ENCODE measurements at regions not wholly inside any gene's neighbourhood (a gene's known extent, or its start where the extent isn't known, plus 50 kb on each side); places are given as distances from the start of the nearest gene placed in this dataset.

DNA sequence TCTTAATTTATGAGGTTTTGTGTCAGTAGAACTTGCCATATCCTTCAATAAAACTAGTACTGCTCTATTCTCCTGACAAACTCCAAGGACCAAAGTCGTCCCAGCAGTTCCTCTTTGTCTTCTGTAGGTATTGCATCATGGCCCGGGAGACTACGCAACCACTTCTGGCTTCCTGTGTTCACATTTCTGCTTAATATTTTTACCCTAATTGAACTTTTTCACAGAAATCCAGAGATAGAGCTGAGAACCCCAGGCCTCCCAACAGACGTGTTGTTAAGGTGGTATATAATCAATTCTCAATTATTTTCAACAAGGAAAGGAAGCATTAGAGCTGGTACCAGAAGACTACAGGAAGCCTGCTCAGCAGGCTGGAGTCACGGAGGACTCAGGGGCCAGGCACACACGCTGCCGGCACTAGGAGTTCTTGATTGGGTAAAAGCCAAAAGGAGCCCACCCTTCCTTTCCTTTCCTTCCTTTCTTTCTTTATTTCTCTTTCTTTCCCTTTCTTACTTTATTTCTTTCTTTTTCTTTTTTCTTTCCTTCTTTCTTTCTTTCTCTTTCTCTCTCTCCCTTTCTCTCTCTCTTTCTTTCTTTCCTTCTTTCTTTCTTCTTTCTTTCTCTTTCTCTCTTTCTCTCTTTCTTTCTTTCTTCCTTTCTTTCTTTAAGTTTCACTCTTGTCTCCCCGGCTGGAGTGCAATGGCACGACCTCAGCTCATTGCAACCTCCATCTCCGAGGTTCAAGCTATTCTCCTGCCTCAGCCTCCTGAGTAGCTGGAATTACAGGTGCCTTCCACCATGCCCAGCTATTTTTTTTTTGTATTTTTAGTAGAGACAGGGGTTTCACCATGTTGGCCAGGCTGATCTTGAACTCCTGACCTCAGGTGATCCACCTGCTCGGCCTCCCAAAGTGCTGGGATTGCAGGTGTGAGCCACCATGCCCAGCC lies 173.7 kb downstream of the ZBTB18 start:
- DNase-seq, result no peak

DNA sequence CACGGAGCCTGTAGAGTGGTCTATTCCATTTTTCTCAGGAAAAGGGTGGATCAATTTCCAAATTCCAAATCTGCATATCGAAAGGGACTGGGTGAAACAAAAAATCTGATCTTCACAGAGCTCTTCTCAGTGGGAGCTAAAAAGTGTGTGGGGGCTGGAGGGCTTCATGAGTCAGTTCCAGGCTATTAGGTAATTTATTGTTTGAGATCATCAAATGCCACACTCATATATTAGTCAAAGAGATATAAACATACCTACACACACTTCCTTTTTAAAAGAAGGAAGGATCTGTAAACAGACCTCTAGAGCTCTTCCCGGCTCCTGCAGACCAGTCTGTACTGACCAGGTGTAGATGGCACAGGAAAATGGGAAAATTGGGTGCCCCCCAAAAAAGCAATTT lies 175.4 kb downstream of the ZBTB18 start:
- peak; percentile 40 for DNase-seq

DNA sequence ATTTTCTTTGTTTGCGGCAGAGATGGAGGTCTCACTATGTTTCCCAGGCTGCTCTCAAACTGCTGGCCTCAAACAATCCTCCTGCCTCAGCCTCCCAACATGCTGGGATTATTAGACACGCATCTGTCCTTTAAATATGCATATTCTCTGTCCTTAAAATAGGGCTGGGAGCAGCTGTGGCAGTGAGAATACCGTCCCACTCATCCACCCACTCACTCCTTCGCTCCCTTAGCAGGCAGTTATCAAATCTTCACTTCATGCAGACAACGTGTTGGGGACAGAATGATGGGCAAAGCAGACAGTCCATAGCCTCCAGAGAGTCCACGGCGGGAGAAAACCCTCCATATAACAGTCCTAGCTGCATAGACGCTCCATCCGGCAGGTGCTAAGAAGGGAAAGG lies 179.4 kb downstream of the ZBTB18 start:
- DNase-seq, result no peak

DNA sequence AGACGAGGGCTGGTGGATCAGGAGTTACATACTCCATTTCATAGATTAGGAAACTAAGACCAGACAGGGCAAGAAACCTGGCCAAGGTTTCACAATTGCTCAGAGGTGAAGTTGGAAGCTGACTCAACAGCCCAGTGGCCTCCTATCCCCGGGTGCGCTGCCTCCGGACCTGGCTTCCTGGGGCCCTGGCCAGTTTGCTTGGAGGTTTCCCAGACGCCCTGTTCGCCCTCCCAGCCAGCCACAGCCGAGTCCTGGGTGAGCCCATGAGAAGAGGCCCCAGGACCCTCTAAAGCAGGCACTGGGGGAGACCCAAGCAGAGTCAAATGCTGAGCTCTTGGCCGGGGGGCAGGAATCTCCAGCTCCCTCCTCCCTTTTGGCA lies 180.1 kb downstream of the ZBTB18 start:
- no peak for DNase-seq

- peak; percentile 28 for DNase-seq
Observed at GRCh38 chr1:244231572-244232315, 180.7 kb downstream of the ZBTB18 start.

- DNase-seq, result no peak
Observed at GRCh38 chr1:244234009-244234643, 183.0 kb downstream of the ZBTB18 start.

GRCh38 chr1:244235157-244235556 lies 184.1 kb downstream of the ZBTB18 start:
- DNase-seq, result no peak

- DNase-seq, result no peak
Observed at GRCh38 chr1:244236101-244236500, 185.0 kb downstream of the ZBTB18 start.

DNA sequence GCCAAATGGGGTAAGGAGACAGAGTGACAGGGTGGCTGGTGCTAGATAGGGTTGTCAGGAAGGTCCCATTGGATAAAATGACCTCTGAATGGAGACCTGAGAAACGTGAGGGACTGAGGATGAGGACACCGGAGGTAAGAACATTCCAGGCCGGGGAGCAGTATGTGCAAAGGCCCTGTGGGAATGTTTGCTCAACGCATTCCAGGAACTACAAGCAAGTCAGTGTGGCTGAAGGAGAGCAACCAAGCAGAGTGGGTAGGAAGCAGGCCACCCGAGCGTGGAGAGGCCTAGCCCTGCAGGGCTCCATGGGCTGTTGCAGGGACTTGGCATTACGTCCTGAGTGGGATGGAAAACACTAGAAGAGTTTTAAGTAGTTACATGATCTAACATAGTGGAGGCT lies 185.6 kb downstream of the ZBTB18 start:
- no peak for DNase-seq

DNA sequence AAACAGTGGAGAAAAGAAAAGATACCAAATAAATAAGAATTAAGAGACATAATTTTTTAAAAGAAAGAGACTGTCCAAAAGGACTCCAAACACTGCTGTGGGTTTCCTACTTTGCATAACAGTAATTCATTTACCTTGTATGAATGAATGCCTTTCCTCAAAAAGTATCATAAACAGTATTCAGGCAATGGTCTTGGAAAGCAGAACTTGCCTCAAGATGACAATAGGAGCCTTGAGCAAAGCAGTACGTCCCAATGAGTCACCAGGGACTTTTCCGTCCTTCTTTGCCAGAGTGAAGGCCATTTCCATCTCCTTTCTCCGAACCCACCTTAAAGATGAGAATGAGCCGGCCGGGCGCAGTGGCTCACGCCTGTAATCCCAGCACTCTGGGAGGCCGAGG lies 186.4 kb downstream of the ZBTB18 start:
- DNase-seq, result no peak

DNA sequence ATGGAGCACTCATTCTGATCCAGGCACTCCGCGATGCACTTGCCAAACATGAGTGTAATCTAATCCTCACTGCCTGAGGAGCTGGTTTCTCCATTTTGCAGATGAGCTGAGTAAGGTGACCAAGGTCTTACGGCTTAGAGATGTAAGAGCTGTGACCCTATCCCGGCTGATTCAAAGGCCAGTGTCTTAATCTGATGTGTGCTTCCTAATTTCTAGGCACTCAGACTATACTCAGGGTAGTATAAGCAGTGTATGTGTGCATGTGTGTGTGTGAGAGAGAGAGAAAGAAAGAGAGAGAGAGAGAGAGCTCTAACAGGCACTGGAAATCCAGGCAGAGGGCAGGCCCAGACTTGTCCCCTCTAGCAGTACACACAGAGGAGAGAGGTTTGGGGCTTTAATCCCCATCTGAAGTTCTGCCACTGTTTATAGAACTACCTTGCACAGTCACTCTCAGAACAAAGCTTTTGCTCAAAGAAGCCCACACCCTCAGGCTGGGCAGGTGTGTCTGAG lies 188.2 kb downstream of the ZBTB18 start:
- DNase-seq, result peak; percentile 28

DNA sequence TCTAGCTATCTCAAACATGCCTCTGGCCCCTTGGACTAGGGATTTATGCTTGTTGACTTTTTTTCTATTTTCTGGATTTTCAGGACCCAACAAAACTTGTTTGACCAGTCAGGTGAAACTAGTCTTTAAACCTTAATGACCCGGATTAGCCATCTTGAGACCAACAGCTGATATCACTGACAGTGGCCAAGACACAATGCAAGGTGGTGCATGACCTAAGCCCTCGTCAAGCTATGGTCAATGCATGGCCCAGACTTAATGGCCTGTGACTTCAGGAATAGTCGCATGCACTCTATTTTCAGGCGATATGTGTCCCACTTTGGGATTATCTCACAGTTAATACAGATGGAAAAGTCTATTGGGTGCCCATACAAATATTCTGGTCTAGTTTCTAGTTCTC lies 190.4 kb downstream of the ZBTB18 start:
- no peak for DNase-seq

- DNase-seq, result no peak
Observed at GRCh38 chr1:244242446-244242845, 191.4 kb downstream of the ZBTB18 start.

- DNase-seq, result no peak
Observed at GRCh38 chr1:244246334-244246733, 195.3 kb downstream of the ZBTB18 start.

- no peak for DNase-seq
Observed at GRCh38 chr1:244248426-244248825, 197.3 kb downstream of the ZBTB18 start.

DNA sequence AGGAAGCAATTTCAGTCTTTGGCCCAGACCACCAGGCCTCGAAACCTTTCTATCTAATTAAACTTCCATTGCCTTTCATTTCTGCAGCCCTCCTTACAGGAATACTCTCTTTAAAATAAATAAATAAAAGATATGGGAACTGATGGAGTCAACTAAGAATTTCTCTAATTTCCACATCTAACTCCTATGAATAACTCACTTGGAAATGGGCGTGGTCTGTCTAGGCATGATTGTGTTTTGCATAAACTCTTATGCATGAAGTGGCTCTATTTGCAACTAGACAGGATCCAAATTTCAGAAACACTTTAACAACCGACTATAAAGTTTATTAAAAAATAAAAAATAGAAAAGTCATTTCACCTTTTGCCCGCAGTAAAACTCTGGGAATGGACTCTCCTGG lies 199.5 kb downstream of the ADSS2 start:
- no peak for DNase-seq

- no peak for DNase-seq
Observed at GRCh38 chr1:244254467-244254866, 197.2 kb downstream of the ADSS2 start.

GRCh38 chr1:244255426-244255965 lies 196.2 kb downstream of the ADSS2 start:
- DNase-seq, result no peak

DNA sequence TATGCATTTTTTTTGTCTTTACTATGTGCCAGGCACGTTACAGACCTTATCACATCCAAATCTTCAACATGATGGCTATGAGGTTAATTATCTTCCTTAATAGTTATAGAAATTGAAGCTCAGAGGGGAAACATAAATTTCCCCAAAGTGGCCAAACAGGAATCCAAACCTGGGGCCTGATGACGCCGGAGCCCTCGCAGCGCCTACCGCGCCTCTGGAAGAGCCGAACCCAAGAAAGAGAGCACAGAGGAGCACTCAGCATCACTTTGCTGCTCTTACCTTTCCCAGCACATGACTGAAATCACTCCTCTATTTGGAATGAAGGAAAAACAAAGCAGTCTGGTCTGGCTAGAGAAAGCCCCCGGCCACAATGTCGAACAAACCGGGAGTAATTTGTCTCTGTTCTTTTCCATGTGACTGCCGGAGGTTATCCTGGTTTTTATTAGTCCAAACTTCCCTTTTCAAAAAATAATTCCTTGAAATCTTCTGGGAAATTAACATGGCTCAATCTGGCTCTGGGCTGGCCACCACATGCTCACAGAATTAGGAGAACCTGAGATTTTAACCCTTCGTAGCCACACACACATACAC lies 195.5 kb downstream of the ADSS2 start:
- no peak for DNase-seq

DNA sequence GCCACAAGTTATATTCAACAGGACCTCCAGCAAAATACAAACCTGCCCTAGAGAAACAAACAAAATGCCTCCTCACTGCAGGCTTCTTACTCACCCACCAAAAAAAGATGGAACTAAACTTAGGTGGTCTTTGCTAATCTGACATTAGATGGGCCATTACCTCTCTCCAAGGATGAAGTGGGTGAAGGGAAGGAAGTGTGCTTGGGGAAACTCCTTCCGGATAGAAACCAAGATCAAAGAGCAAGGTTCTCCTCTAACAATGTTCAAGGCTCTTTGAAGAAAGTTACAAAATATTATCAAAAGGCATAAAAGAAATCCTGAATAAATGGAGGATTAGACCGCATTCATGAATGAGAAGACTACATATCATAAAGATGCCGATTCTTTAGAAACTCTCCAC lies 187.5 kb downstream of the ADSS2 start:
- no peak for DNase-seq

DNA sequence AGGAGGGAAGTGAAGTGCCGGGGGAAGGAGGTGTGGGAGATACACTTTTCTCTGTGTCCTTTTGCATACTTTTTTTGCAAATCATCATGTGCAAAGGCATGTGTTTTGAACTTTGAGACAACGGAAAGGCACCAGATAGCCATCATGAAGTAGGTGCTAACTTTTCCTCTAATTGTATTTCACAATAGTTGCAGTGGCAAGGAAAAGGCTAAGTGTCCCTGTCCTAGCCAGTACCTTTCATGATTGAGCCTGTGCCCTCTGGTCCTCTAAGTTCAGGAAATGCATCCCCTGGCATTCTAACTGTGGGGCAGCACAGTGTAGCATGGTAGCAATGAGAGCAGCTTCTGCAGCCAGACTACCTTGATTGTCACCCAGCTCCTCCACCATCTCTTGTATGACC lies 186.2 kb downstream of the ADSS2 start:
- DNase-seq, result no peak

- DNase-seq, result no peak
Observed at GRCh38 chr1:244269169-244269568, 182.5 kb downstream of the ADSS2 start.

GRCh38 chr1:244271004-244271403 lies 180.7 kb downstream of the ADSS2 start:
- DNase-seq, result no peak

Data from fibroblast of skin of abdomen (primary cell).